ENCODE measurements at regions not wholly inside any gene's neighbourhood (a gene's known extent, or its start where the extent isn't known, plus 50 kb on each side); places are given as distances from the start of the nearest gene placed in this dataset.

DNA sequence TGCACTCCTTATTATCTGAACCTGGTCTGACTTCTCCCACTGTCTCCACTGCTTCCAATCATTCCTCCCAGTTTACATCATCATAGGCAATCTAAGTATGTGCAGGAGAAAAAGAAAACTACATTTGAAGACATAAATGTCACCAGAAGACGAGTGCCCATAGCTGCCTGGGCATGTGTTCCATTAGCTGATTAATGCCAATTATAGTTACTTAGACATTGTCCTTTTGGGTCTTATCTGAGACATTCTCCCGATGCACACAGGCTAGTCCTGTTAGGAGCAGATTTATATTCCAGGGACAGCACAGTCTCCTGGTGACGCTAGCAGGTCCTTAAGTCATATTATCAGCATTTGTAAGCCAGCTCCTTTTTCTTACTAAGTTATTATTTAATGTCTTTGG is 52.6 kb upstream of the PTGFRN start:
- TF ChIP-seq, protein P1, sequence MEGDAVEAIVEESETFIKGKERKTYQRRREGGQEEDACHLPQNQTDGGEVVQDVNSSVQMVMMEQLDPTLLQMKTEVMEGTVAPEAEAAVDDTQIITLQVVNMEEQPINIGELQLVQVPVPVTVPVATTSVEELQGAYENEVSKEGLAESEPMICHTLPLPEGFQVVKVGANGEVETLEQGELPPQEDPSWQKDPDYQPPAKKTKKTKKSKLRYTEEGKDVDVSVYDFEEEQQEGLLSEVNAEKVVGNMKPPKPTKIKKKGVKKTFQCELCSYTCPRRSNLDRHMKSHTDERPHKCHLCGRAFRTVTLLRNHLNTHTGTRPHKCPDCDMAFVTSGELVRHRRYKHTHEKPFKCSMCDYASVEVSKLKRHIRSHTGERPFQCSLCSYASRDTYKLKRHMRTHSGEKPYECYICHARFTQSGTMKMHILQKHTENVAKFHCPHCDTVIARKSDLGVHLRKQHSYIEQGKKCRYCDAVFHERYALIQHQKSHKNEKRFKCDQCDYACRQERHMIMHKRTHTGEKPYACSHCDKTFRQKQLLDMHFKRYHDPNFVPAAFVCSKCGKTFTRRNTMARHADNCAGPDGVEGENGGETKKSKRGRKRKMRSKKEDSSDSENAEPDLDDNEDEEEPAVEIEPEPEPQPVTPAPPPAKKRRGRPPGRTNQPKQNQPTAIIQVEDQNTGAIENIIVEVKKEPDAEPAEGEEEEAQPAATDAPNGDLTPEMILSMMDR (conservative IDR thresholded peaks at IDR 0.05; ENCODE audit: low read depth): no peak
- POLR2A ChIA-PET (ENCODE audit: low non-redundant PET): no interaction called here
- no peak for DNase-seq (ENCODE audit: low spot score)
- CTCF ChIA-PET: interaction anchor here (0.6 kb wide), 1 partner anchor 1017 kb away, joined by 3 read pairs; no protein-coding TSS in a partner anchor
- no peak overlapping the region for H3K27ac ChIP-seq
